HG03575 (cell line): ENCODE measurements at regions not wholly inside any gene's neighbourhood (a gene's known extent, or its start where the extent isn't known, plus 50 kb on each side); places are given as distances from the start of the nearest gene placed in this dataset.

Source experiments
- ATAC-seq: cut with Tn5 transposase; IDR thresholded peaks from one replicate; pipeline ENCODE4 v1.9.1; 2021; ENCODE audit not compliant: unreplicated experiment, insufficient number of reproducible peaks, low FRiP score; ENCODE audit errors: extremely low read depth

DNA sequence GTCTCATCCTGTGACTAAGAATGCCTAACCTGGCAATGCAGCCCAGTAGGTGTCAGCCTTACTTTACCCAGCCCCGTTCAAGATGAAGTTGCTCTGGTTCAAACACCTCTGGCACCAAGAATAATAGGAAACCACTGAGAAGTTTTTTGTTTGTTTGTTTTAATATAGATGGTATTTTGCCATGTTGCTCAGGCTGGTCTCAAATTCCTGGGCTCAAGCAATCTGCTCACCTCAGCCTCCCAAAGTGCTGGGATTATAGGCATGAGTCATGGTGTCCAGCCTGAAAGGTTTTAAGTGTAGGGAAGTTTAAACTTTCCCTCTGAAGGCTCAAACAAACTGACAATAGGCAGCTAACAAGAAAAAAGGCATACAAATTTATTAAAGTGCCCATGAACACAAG is 51.2 kb upstream of the ABCC4 start:
- ATAC-seq, result no peak

DNA sequence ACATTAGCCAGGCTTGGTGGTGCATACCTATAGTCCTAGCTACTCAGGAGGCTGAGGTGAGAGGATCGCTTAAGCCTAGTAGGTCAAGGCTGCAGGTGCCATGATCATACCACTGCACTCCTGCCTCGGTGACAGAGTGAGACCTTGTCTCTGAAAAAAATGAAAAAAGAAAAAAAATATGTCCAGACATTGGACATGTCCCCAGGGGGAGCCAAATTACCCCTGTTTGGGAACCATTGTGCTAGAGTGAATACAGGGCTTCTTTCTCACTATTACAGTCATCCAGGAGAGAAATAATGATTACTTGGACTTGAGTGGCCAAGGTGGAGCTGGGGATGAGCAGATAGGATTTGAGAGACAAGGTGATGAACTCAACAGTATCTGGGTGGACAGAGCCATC is 52.9 kb upstream of the ABCC4 start:
- no peak for ATAC-seq

DNA sequence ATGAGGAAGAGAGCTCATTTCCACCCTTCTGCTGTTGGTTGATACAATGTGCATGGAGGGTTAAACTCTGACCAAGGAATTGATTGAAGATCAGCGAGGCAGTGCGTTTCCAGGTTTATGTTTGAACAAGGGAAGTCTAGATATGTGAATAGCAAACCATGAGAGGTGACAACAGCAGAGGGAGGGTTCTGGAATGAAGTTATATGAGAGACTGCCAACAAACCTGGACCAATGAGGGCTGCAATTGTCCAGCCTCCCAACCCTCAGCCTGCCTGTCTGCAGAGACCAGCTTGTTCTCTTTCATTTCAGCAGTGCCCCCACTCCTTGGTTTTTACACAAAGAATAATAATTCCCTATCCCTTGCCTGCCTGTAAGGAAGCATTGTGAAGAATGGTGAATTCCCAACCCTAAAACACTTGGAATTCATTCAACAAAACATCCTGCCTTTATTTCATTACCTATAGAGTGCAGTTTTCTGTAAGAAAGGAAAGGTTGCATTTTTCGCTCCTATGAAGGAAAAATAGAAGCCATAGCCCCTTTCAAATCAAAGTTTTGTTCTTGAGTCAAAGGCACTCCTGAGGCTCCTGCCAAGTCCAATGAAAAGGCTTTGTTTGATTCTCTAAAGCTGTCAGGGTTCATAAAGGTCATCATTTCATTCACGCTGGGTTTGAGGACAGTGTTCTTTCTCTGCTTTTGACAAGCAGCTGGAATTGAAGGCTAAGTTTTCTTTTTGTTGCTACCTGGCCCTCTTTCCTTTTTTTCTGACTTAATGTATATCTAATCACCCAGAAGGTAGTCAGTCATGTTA is 53.6 kb upstream of the ABCC4 start:
- no peak for ATAC-seq

DNA sequence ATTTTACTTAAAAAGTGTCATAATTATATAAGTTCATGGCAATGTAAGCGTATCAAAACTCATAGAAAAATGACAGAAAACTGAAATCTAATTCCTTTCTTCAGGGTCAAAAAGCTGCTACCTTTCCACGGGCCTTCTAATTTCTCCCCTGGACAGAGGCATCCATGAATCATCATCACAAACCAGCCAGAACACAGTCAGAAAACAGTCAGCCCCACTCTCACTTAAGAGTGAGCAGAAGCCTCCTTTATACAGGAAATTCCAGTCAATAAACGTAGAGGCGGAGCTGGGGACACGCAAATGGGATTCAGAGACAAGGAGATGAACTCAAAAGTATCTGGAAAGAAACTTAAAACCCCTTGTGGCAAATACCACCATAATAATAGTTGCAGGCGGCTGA is 54.2 kb upstream of the ABCC4 start:
- no peak for ATAC-seq

DNA sequence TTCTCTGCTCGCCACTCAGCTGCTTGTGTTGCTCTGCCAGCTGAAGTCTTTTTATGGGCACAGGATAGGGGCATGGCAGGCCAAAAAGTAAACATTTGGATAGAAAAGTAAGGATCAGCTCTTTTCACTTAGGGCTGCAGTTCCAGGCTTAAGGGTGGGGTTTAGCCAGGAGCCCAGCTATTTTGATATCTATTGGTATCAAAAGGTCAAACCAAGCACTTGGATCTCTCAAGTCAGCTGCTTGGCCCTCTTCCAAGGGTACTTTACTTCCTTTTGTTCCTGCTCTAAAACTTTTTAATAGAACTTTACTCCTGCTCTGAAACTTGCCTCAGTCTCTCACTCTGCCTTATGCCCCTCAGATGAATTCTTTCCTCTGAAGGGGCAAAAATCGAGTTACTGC is 55.7 kb upstream of the ABCC4 start:
- ATAC-seq, result no peak

DNA sequence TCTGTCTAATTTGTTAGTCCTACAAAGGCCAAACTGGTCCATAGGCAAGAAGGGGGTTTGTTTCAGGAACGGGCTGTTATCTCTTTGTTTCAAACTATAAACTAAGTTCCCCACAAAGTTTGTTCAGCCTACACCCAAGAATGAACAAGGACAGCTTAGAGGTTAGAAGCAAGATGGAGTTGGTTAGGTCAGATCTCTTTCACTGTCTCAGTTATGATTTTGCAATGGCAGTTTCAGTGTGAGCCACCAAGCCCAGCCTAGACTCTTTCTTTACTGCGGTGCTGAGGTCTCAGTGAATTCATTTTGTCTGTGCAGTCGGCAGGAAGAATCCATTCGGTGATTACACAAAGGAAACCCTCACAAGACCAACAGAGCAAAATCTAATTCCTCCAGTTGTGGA is 56.6 kb upstream of the ABCC4 start:
- no peak for ATAC-seq

DNA sequence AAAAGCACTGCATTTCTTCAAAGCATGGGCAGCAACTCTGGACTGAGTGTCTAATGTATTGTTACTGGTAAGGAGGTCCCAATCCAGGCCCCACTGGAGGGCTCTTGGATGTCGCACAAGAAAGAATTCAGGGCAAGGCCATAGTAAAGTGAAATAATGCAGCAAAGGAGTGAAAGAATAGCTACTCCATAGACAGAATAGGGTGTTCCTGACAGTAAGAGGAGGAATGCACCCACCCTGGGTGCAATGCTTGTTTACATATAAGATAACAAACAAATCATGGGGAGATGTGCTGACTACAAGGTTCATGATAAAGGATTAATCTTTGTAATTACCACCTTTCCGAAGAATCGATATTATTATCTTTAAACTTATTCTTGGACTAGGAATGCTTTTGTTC is 58.8 kb upstream of the ABCC4 start:
- ATAC-seq, result no peak

DNA sequence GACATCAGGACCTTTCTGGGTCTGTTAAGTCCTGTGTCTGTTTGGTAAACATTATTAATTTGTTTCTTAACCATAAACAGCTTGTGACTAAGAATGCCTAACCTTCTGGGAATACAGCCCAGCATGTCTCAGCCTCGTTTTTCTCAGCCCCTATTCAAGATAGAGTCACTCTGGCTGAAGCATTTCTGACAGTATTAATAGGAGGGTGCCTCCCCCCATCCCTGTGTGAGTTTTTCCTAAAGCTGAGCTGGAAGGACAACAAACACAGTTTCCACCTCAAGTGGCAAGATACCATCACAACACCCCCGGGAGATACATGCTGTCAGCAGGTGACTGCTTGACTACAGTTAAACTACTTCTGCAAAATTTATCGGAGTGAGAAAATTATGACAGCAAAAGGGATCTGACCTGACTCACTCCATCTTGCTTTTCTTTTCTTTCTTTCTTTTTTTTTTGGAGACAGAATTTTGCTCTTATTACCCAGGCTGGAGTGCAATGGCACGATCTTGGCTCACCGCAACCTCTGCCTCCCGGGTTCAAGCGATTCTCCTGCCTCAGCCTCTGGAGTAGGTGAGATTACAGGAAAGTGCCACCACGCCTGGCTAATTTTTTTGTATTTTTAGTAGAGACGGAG is 59.3 kb upstream of the ABCC4 start:
- ATAC-seq, result no peak

DNA sequence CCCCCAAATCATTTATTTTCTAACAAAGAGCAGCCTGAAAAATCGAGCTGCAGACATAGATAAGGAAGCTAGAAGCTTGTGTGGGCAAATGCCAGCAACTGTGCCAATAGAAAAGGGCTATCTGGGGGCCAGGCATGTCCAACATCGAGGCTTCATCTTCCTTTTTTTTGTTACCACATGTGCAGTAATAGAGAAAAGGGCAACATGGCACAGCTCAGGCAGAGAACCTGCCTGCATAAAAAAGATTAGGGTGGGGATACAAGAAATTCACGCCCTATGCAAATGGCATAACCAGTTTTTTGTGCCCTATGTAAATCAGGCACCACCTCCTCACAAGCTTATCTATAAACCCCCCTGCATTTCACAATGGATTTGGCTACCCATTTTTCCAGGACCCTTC is 60.4 kb upstream of the ABCC4 start:
- no peak for ATAC-seq

DNA sequence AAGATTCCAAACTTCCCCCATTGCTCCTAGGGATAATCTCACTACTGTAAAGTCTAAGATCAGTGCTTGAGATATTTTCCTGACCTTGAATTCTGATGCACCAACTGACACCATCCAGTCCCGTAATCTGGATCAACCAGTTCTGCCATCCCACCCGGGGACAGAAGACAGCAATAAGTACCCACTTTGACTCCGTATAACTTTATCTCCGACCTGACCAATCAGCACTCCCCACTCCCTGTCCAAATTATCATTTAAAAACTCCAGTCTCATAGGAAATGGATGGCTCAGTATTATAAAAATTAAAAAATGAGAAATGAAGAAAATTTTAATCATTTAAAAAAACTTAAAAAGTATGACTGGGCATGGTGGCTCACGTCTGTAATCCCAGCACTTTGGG is 61.4 kb upstream of the ABCC4 start:
- ATAC-seq, result no peak

DNA sequence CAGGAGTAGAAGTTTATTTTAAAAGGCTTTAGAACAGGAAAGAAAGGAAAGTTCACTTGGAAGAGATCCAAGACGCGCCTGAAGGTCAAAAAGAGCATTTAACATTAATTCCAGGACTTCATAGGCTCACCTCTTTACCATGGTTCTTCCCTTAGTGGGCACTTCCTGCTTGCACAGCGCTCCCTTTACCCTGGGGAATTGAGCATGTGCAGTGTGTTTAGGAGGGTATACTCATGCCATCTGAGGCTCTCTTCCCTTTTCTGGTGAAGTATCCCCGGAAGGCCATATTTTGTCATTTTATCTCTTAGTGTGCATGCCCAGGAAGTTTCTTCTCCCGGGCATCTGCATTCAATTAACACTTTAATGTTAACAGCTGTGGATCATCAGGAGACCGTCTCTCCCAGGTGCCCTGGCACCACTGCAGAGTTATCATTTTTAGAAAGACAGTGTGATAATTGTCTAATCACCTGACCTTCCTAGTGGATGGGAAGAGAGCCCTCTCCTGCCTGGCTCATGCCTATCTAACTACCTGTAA is 66.1 kb upstream of the ABCC4 start:
- no peak for ATAC-seq

DNA sequence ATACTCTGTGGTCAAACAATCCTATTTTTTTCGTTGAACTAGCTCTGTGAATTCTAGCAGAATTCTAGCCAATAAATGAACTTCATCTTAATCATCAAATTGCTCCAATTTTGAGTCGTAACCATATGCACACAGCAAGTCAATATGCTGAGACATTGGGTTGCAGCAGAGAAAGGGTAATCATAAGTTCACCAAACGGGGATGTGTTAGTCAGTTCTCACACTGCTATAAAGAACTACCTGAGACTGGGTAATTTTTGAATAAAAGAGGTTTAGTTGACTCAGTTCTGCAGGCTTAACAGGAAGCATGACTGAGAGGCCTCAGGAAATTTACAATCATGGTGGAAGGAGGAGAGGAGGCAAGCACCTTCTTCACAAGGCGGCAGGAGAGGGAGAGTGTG is 67.7 kb upstream of the ABCC4 start:
- no peak for ATAC-seq

DNA sequence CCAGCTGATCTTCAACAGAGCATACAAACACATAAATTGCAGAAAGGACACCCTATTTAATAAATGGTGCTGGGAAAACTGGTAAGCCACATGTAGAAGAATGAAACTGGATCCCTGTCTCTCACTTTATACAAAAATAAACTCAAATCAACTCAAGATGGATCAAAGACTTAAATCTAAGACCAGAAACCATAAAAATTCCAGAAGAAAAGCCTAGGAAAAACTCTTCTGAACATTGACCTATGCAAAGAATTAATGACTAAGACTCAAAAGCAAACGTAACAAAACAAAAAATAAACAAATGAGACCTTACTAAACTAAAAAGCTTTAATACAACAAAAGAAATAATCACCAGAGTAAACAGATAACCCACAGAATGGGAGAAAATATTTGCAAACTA is 74.5 kb upstream of the ABCC4 start:
- ATAC-seq, result no peak

DNA sequence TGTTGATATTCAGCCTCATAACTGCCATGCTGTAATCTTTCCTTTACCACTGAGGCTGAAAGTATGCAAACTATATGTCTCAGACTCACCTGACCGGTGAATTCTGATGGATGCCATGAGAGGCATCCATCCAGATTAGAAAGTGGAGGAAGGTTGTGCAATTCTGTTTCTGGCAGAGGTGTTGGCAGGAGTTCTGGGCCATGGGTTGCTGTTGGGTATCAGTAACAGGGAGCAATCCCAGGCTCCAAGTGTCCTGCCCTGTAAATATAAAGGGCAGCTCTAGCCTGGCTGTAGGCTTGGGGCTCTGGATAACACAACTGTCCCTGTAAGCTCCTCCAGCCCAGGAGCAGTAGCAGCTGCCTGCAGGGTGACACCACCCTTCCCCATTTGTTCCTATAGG is 77.4 kb upstream of the ABCC4 start:
- no peak for ATAC-seq

DNA sequence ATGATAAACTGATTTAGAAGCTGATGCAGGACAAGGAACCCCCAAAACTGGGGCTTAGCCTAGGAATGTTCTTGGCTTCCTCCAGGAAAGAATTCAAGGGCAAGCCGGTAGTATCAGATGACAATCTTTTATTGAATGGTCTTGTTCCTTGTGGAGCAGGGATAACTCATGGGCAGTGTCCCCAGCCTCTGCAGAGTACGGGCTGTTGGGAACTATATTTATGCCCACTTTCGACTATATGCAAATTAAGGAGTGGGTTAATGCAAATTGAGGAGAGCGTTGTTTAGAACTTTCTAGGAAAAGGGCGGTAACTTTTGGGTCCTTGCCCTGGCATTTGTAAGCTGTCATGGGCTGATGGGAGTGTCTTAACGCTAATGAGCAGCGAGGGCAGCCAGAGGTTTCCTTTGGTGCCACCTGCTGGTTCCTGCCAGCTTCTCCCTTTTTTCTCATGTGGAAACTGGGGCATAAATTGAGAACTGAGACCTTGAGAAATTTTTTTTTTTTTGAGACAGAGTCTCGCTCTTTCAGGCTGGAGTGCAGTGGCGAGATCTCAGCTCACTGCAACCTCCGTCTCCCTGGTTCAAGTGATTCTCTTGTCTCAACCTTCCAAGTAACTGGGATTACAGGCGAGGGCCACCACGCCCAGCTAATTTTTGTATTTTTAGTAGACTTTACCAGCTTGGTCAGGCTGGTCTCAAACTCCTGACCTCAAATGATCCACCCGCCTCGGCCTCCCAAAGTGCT is 79.4 kb upstream of the ABCC4 start:
- peak; percentile 69 for ATAC-seq

DNA sequence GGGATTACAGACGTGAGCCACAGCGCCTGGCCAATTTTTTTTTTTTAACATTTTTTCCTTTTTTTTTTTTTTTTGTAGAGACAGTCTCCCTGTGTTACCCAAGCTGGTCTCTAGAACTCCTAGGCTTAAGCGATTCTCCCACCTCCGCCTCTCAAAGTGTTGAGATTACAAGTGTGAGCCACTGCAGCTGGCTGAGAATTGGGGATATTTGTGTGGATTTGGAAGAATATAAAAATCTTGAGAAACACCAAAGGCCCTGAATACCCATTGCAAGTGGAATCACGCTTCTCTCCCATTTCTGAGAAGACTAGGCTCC is 79.9 kb upstream of the ABCC4 start:
- ATAC-seq, result no peak

DNA sequence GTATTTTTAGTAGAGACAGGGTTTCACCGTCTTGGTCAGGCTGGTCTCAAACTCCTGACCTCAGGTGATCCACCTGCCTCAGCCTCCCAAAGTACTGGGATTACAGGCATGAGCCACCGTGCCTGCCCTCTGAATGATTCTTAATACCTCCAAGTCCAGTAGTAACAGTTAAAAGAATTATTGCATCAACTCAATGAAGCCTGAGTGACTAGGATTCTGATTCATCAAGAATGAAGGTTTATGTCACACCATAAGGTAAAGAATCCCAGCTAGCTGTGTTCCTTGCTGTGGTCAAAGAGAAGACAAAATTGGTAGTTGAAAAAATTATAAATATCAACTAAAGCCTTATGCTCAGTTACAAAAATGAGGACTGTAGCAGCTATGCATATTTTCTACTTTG is 81.2 kb upstream of the ABCC4 start:
- ATAC-seq, result no peak

DNA sequence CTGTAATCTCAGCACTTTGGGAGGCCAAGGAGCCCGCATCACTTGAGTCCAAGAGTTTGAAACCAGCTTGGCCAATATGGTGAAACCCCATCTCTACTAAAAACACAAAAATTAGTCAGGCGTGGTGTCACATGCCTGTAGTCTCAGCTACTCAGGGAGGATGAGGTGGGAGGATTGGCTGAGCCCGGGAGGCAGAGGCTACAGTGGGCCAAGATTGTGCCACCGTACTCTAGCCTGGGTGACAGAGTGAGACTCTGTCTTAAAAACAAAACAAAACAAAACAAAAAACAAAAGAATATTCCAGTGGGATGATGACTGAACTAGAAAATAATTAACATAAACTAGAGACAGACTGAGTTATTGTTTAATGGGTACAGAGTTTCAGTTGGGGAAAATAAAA is 81.7 kb upstream of the ABCC4 start:
- ATAC-seq, result no peak

DNA sequence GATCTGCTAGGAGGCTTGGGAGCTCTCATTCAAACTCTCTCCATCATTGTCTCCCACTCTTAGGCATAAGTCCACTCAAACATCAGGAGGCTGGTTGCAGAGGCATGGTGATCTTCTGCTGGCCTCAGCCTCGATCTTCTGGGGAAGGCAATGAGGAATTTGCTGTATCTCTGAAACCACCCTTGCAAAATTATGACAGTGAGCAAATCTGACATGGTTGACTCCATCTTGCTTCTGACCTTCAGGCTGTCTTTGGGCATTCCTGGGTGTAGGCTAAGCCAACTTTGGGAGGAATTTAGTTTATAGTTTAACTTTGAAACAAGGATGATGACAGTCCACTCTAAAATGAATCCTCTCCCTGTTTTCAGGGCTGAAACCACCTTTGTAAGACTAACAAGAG is 84.1 kb upstream of the ABCC4 start:
- no peak for ATAC-seq

DNA sequence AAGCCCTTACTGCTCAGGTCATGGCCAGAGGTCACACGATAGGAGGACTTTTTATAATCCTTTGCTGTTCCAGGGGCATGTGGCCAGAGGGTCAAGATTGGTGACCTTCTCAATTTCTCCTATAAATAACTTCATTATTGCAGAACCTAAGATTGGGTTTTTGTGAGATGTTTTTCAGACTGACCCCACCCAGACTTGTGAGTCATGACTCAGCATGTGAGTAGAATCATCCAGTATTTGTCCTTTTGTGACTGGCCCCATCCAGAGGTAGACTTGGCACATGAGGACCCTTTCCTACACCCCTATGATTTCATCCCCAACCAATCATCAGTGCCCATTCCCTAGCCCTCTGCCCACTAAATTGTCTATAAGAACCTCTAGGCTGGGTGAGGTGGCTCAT is 84.5 kb upstream of the ABCC4 start:
- no peak for ATAC-seq
